GM13977 (cell line): ENCODE measurements at regions not wholly inside any gene's neighbourhood (a gene's known extent, or its start where the extent isn't known, plus 50 kb on each side); places are given as distances from the start of the nearest gene placed in this dataset.

Experiments
- DNase-seq: peaks from one replicate; pipeline ENCODE4 v3.0.0; 2012; ENCODE audit warnings: low spot score
- in situ Hi-C: fragments of 300-500 bp; cut with MboI; formaldehyde crosslinking; loops from one replicate; pipeline ENCODE4 v1.12.0; 2022; ENCODE audit warnings: low sequenced_read_pairs, low pct_unique_long_range_greater_than_20kb, mixed read lengths, inconsistent platforms; ENCODE audit not compliant: unreplicated experiment
- TF ChIP-seq, protein P1 (sequence below): IDR thresholded peaks from 2 replicates; pipeline ENCODE4 v1.5.1; 2012; ENCODE audit warnings: mild to moderate bottlenecking, control low read depth; ENCODE audit not compliant: insufficient read depth; ENCODE audit errors: extremely low read depth, missing control alignments

DNA sequence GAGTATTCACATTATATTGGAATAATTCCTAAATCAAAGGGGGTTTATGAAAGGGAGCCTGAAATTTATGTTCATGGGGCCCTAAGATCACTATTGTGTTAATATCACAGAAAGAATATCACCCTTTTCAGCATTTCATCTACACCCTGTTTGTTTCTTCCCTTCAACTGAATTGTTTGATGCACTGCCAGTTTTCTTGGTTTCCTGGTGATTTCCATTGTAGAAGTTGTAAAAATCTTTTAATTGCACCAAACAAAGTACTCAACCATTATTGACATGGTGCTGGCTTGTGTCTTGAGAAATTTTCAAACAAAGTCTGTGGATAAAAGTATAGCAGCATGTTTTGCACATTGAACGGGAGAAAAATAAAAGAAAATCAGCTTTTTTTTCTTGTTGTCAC, 154.8 kb upstream of the PRKD1 start:
- in situ Hi-C loops = no loop called here
- TF ChIP-seq, protein P1, sequence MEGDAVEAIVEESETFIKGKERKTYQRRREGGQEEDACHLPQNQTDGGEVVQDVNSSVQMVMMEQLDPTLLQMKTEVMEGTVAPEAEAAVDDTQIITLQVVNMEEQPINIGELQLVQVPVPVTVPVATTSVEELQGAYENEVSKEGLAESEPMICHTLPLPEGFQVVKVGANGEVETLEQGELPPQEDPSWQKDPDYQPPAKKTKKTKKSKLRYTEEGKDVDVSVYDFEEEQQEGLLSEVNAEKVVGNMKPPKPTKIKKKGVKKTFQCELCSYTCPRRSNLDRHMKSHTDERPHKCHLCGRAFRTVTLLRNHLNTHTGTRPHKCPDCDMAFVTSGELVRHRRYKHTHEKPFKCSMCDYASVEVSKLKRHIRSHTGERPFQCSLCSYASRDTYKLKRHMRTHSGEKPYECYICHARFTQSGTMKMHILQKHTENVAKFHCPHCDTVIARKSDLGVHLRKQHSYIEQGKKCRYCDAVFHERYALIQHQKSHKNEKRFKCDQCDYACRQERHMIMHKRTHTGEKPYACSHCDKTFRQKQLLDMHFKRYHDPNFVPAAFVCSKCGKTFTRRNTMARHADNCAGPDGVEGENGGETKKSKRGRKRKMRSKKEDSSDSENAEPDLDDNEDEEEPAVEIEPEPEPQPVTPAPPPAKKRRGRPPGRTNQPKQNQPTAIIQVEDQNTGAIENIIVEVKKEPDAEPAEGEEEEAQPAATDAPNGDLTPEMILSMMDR = no peak
- no peak for DNase-seq

DNA sequence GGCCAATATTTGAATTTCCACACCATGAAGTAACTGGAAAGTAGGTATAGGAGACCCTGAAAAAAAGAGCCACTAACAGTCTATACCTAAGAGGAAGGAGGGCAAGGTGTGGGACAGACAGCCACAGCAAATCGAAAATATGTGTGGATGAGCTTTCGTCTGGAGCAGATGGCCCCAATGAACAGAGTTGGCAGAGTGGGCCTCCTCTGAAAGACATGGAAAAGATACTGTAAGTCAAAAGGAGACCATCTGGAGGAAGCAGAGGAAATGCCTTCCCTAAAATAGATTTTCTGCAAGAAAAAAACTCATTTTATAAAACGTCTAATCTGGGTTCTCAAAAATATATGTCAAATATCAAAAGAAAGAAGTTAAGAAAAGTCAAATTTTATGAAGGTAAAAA, 157.2 kb upstream of the PRKD1 start:
- TF ChIP-seq, protein P1 = no peak
- DNase-seq = no peak
- in situ Hi-C loops = no loop called here

DNA sequence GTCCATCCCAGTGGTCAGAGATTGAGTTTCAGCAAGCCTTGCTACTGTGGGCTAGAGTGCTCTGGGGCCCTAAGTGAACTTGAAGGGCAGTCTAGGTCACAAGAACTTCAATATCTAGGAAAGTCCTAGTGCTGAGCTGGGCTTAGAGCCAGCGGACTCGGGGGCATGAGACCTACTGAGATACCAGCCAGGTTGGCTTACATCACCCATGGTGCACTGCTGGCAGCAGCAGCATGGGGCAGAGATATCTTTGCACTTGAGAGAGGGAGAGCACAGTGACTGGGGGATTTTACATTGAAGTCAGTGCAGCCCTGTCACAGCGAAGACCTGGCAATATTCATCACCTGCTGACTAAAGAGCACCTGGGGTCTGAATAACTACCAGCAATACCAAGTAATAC, 158.3 kb upstream of the PRKD1 start:
- no peak for DNase-seq
- TF ChIP-seq, protein P1 = no peak
- in situ Hi-C loops = no loop called here

GRCh38 chr14:30088620-30089019, 161.0 kb upstream of the PRKD1 start:
- no peak for DNase-seq
- in situ Hi-C loops = no loop called here
- TF ChIP-seq, protein P1 = no peak

DNA sequence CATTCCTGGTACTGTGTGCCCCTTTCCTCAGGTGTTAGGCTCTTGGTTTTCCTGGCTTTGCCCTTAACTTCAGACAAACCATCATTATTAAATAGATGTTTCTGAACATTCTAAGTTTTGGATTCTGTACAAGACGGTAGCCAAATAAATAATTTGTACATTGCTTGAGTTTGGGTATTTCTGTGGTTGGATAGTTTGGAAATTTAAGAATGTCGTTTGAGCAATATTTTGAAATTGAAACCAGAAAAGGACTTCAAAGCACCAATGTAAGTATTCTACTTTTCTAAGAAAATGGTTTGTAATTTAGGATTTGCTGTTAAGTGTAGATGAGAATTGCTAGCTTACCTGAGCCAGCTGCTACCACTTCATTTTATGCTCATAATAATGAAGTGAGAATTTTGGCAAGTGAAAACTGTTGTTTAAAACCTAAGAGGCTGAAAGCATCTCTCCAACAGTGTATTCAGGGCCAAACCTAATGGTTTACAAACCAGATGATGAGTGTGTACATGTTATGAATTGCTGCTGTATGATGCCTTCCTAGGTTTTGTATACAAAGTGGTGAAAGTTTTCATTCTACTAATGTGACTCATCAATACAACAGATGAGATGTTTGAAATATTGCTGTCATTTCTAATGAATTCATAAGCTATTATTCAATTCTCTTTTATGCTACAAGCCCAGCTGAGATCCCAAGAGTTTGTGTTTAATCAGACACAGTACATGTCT, 181.5 kb upstream of the PRKD1 start:
- no peak for DNase-seq
- in situ Hi-C loops = no loop called here
- TF ChIP-seq, protein P1 = no peak

DNA sequence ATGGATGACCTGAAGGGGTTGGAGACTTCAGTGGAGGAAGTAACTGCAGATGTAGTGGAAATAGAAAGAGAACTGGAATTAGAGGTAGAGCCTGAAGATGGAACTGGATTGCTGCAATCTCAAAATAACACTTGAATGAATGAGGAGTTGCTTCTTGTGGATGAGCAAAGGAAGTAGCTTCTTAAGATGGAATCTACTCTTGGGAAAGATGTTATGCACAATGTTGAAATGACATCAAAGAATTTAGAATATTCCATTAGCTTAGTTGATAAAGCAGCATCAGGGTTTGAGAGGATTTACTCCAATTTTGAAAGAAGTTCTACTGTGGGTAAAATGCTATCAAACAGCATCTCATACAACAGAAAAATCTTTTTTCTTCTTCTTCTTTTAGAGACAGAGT, 186.4 kb upstream of the PRKD1 start:
- DNase-seq = no peak
- TF ChIP-seq, protein P1 = no peak
- in situ Hi-C loops = no loop called here
